Spinal cord (tissue), 9 donors: ENCODE measurements at regions not wholly inside any gene's neighbourhood (a gene's known extent, or its start where the extent isn't known, plus 50 kb on each side); places are given as distances from the start of the nearest gene placed in this dataset.

Source experiments
- DNase-seq, 6 donors: peaks; one replicate each; pipeline versions ENCODE4 v3.0.0 to v3.0.0-alpha.2; 2013 to 2015; ENCODE audit warnings: low spot score in 6 of 6, low read depth in 4 of 6
- H3K27ac ChIP-seq: one replicate; pipeline ENCODE4 v1.5.1; 2013; ENCODE audit warnings: low read depth, low read length, control low read depth
- H3K27me3 ChIP-seq: one replicate; pipeline ENCODE4 v1.6.1; 2013; ENCODE audit warnings: low read length; ENCODE audit not compliant: control insufficient read depth, insufficient read depth
- H3K36me3 ChIP-seq: one replicate; pipeline ENCODE4 v1.6.1; 2013; ENCODE audit warnings: low read length; ENCODE audit not compliant: control insufficient read depth, insufficient read depth
- H3K4me1 ChIP-seq: one replicate; pipeline ENCODE4 v1.6.1; 2013; ENCODE audit warnings: low read length; ENCODE audit not compliant: control insufficient read depth, insufficient read depth
- H3K4me3 ChIP-seq: one replicate; pipeline ENCODE4 v1.5.1; 2013; ENCODE audit warnings: low read depth, low read length, control low read depth
- H3K9me3 ChIP-seq: one replicate; pipeline ENCODE4 v1.6.1; 2013; ENCODE audit warnings: low read length; ENCODE audit not compliant: control insufficient read depth, insufficient read depth
- WGBS: methylation state at CpG from one replicate; pipeline ENCODE4 v1.1.5; 2013; ENCODE audit warnings: missing lambda C conversion rate; ENCODE audit not compliant: insufficient coverage; 5-methylcytosine and 5-hydroxymethylcytosine counted together
- donor health status: healthy.

- peak in 2 of 6 donors; percentile 25 to 40 for DNase-seq
- Histone ChIP-seq H3K27me3 (no peaks in the 10 kb centered on the region), H3K36me3 (no peaks in the 10 kb centered on the region), H3K4me3 (no peak overlapping the region), H3K9me3 (no peaks in the 10 kb centered on the region), H3K4me1 (no peaks in the 10 kb centered on the region), H3K27ac (no peak overlapping the region)
- WGBS, result 22% methylated on average over 5 of the region's 5 CpGs
Observed at GRCh38 chr3:181313335-181313734, 323.8 kb upstream of the DNAJC19 start.

- 78% methylated on average over 3 of the region's 6 CpGs for WGBS
- H3K9me3 ChIP-seq, result no peaks in the 10 kb centered on the region
- peak in 1 of 6 donors; percentile 46 for DNase-seq
- H3K27me3 ChIP-seq, result no peaks in the 10 kb centered on the region
- H3K4me1 ChIP-seq, result no peaks in the 10 kb centered on the region
- H3K36me3 ChIP-seq, result no peaks in the 10 kb centered on the region
- no peak overlapping the region for H3K27ac ChIP-seq
- no peak overlapping the region for H3K4me3 ChIP-seq
Observed at GRCh38 chr3:181311186-181311585, 321.6 kb upstream of the DNAJC19 start.

GRCh38 chr3:181302960-181303359 lies 313.4 kb upstream of the DNAJC19 start:
- Histone ChIP-seq H3K9me3 (no peaks in the 10 kb centered on the region), H3K27me3 (peaks cover 5% of the 10 kb centered on the region), H3K4me3 (no peak overlapping the region), H3K36me3 (no peaks in the 10 kb centered on the region), H3K27ac (no peak overlapping the region), H3K4me1 (no peaks in the 10 kb centered on the region)
- no peak for DNase-seq
- WGBS, result no CpG with 5 or more reads among the region's 2 CpGs

- Histone ChIP-seq H3K4me1 (no peaks in the 10 kb centered on the region), H3K9me3 (no peaks in the 10 kb centered on the region), H3K27me3 (peaks cover 5% of the 10 kb centered on the region), H3K4me3 (no peak overlapping the region), H3K36me3 (no peaks in the 10 kb centered on the region), H3K27ac (no peak overlapping the region)
- WGBS, result no CpG with 5 or more reads among the region's 2 CpGs
- no peak for DNase-seq
Observed at GRCh38 chr3:181300033-181300432, 310.5 kb upstream of the DNAJC19 start.

- WGBS, result 100% methylated on average over 1 of the region's 3 CpGs
- H3K36me3 ChIP-seq, result no peaks in the 10 kb centered on the region
- H3K27ac ChIP-seq, result no peak overlapping the region
- no peak overlapping the region for H3K4me3 ChIP-seq
- peaks cover 5% of the 10 kb centered on the region for H3K27me3 ChIP-seq
- H3K4me1 ChIP-seq, result no peaks in the 10 kb centered on the region
- no peaks in the 10 kb centered on the region for H3K9me3 ChIP-seq
- no peak for DNase-seq
Observed at GRCh38 chr3:181298421-181298820, 308.9 kb upstream of the DNAJC19 start.

GRCh38 chr3:181292984-181293383 lies 303.4 kb upstream of the DNAJC19 start:
- Histone ChIP-seq H3K36me3 (no peaks in the 10 kb centered on the region), H3K9me3 (no peaks in the 10 kb centered on the region), H3K4me1 (no peaks in the 10 kb centered on the region), H3K27me3 (no peaks in the 10 kb centered on the region), H3K27ac (no peak overlapping the region), H3K4me3 (no peak overlapping the region)
- no CpG with 5 or more reads among the region's 1 CpG for WGBS
- DNase-seq, result no peak

- Histone ChIP-seq H3K4me1 (no peaks in the 10 kb centered on the region), H3K4me3 (no peak overlapping the region), H3K36me3 (no peaks in the 10 kb centered on the region), H3K27me3 (no peaks in the 10 kb centered on the region), H3K9me3 (no peaks in the 10 kb centered on the region), H3K27ac (no peak overlapping the region)
- 28% methylated on average over 2 of the region's 3 CpGs for WGBS
- peak in 2 of 6 donors; percentile 30 to 74 for DNase-seq
Observed at GRCh38 chr3:181290941-181291340, 301.4 kb upstream of the DNAJC19 start.

- Histone ChIP-seq H3K4me1 (no peaks in the 10 kb centered on the region), H3K36me3 (no peaks in the 10 kb centered on the region), H3K27ac (no peak overlapping the region), H3K27me3 (no peaks in the 10 kb centered on the region), H3K4me3 (no peak overlapping the region), H3K9me3 (no peaks in the 10 kb centered on the region)
- no peak for DNase-seq
- 80% methylated on average over 1 of the region's 4 CpGs for WGBS
Observed at GRCh38 chr3:181289306-181289705, 299.8 kb upstream of the DNAJC19 start.

- Histone ChIP-seq H3K4me3 (no peak overlapping the region), H3K27me3 (no peaks in the 10 kb centered on the region), H3K27ac (no peak overlapping the region), H3K4me1 (no peaks in the 10 kb centered on the region), H3K9me3 (no peaks in the 10 kb centered on the region), H3K36me3 (no peaks in the 10 kb centered on the region)
- no peak for DNase-seq
- WGBS, result no CpG with 5 or more reads among the region's 3 CpGs
Observed at GRCh38 chr3:181288145-181288544, 298.6 kb upstream of the DNAJC19 start.

GRCh38 chr3:181279239-181279565 lies 289.7 kb upstream of the DNAJC19 start:
- H3K27ac ChIP-seq, result no peak overlapping the region
- no peaks in the 10 kb centered on the region for H3K36me3 ChIP-seq
- no CpG with 5 or more reads among the region's 2 CpGs for WGBS
- no peaks in the 10 kb centered on the region for H3K9me3 ChIP-seq
- no peaks in the 10 kb centered on the region for H3K27me3 ChIP-seq
- H3K4me3 ChIP-seq, result no peak overlapping the region
- no peaks in the 10 kb centered on the region for H3K4me1 ChIP-seq
- peak in 2 of 6 donors; percentile 53 to 79 for DNase-seq
